GM23248 (cell line): ENCODE measurements at regions not wholly inside any gene's neighbourhood (a gene's known extent, or its start where the extent isn't known, plus 50 kb on each side); places are given as distances from the start of the nearest gene placed in this dataset.

ENCODE experiments used
- EZH2 ChIP-seq: fragments of 200-600 bp; sonication (generic); IDR thresholded peaks from 2 replicates; pipeline ENCODE4 v1.6.1; 2018; ENCODE audit warnings: antibody characterized with exemption, mild to moderate bottlenecking; ENCODE audit not compliant: insufficient read depth, poor library complexity, severe bottlenecking
- EZH2phosphoT487 ChIP-seq: fragments of 200-600 bp; sonication (generic); IDR thresholded peaks from 2 replicates; pipeline ENCODE4 v1.6.1; 2018; ENCODE audit warnings: antibody characterized with exemption, moderate library complexity, mild to moderate bottlenecking, low read depth; ENCODE audit not compliant: insufficient read depth

- no peak for TF ChIP-seq EZH2
- TF ChIP-seq EZH2phosphoT487: no peak
Measured at GRCh38 chr7:131649003-131649541, 92.6 kb upstream of the PODXL start.
